Dendritic cell treated with granulocyte-macrophage colony-stimulating factor and Interleukin-4, amounts not matched to agents 40 ng/mL and 50 ng/mL, for 4 days (primary cell): ENCODE measurements at regions not wholly inside any gene's neighbourhood (a gene's known extent, or its start where the extent isn't known, plus 50 kb on each side); places are given as distances from the start of the nearest gene placed in this dataset.

Experiments
- H3K27ac Mint-ChIP-seq: one replicate; pipeline ENCODE4 v1.8.0; 2022; ENCODE audit warnings: mild to moderate bottlenecking, mixed read lengths
- H3K27me3 Mint-ChIP-seq: one replicate; pipeline ENCODE4 v1.8.0; 2022; ENCODE audit warnings: mild to moderate bottlenecking, mixed read lengths
- H3K36me3 Mint-ChIP-seq: one replicate; pipeline ENCODE4 v1.8.0; 2022; ENCODE audit warnings: low read depth, mixed read lengths
- H3K4me1 Mint-ChIP-seq: one replicate; pipeline ENCODE4 v1.8.0; 2022; ENCODE audit warnings: low read depth, mixed read lengths
- H3K4me3 Mint-ChIP-seq: one replicate; pipeline ENCODE4 v1.8.0; 2022; ENCODE audit warnings: mild to moderate bottlenecking, moderate library complexity, mixed read lengths
- H3K9me3 Mint-ChIP-seq: one replicate; pipeline ENCODE4 v1.8.0; 2022; ENCODE audit warnings: mixed read lengths
- intact Hi-C: fragments of 100-400 bp; cut with micrococcal nuclease; formaldehyde crosslinking; loops from one replicate; pipeline ENCODE4 v1.15.0; 2022

- no peak overlapping the region for H3K4me3 Mint-ChIP-seq
- H3K36me3 Mint-ChIP-seq: no peaks in the 10 kb centered on the region
- H3K27me3 Mint-ChIP-seq: no peaks in the 10 kb centered on the region
- intact Hi-C loops: loop anchor here (2.0 kb wide), 1 partner anchor 682 kb away; no protein-coding TSS in a partner anchor
- no peaks in the 10 kb centered on the region for H3K4me1 Mint-ChIP-seq
- H3K9me3 Mint-ChIP-seq: no peaks in the 10 kb centered on the region
- no peak overlapping the region for H3K27ac Mint-ChIP-seq
These were observed 199.5 kb downstream of the NDFIP2 start for GRCh38 chr13:79680485-79680884.

GRCh38 chr13:79679334-79679733 is 198.4 kb downstream of the NDFIP2 start:
- Mint-ChIP-seq H3K27ac (no peak overlapping the region), H3K27me3 (no peaks in the 10 kb centered on the region), H3K4me1 (no peaks in the 10 kb centered on the region), H3K9me3 (no peaks in the 10 kb centered on the region), H3K4me3 (no peak overlapping the region), H3K36me3 (no peaks in the 10 kb centered on the region)
- intact Hi-C loops: loop anchor here (1.0 kb wide), 1 partner anchor 1338 kb away; no protein-coding TSS in a partner anchor

- no peaks in the 10 kb centered on the region for H3K36me3 Mint-ChIP-seq
- no peaks in the 10 kb centered on the region for H3K9me3 Mint-ChIP-seq
- H3K4me3 Mint-ChIP-seq: no peak overlapping the region
- H3K27me3 Mint-ChIP-seq: no peaks in the 10 kb centered on the region
- intact Hi-C loops: no loop called here
- H3K4me1 Mint-ChIP-seq: no peaks in the 10 kb centered on the region
- no peak overlapping the region for H3K27ac Mint-ChIP-seq
These were observed 197.1 kb downstream of the NDFIP2 start for GRCh38 chr13:79678100-79678499.

- Mint-ChIP-seq H3K4me3 (no peak overlapping the region), H3K36me3 (no peaks in the 10 kb centered on the region), H3K27me3 (no peaks in the 10 kb centered on the region), H3K9me3 (no peaks in the 10 kb centered on the region), H3K4me1 (no peaks in the 10 kb centered on the region), H3K27ac (no peak overlapping the region)
- intact Hi-C loops: no loop called here
These were observed 195.1 kb downstream of the NDFIP2 start for GRCh38 chr13:79675931-79676660.

GRCh38 chr13:79674765-79675515 is 194.0 kb downstream of the NDFIP2 start:
- H3K27me3 Mint-ChIP-seq: no peaks in the 10 kb centered on the region
- no peak overlapping the region for H3K27ac Mint-ChIP-seq
- no peaks in the 10 kb centered on the region for H3K9me3 Mint-ChIP-seq
- intact Hi-C loops: no loop called here
- H3K4me3 Mint-ChIP-seq: no peak overlapping the region
- no peaks in the 10 kb centered on the region for H3K36me3 Mint-ChIP-seq
- H3K4me1 Mint-ChIP-seq: no peaks in the 10 kb centered on the region

- H3K4me1 Mint-ChIP-seq: no peaks in the 10 kb centered on the region
- H3K4me3 Mint-ChIP-seq: no peak overlapping the region
- H3K9me3 Mint-ChIP-seq: no peaks in the 10 kb centered on the region
- no peaks in the 10 kb centered on the region for H3K27me3 Mint-ChIP-seq
- H3K36me3 Mint-ChIP-seq: no peaks in the 10 kb centered on the region
- H3K27ac Mint-ChIP-seq: no peak overlapping the region
- intact Hi-C loops: no loop called here
These were observed 193.0 kb downstream of the NDFIP2 start for GRCh38 chr13:79673993-79674377.

GRCh38 chr13:79673310-79673992 is 192.5 kb downstream of the NDFIP2 start:
- no peaks in the 10 kb centered on the region for H3K27me3 Mint-ChIP-seq
- no peak overlapping the region for H3K27ac Mint-ChIP-seq
- H3K36me3 Mint-ChIP-seq: no peaks in the 10 kb centered on the region
- no peaks in the 10 kb centered on the region for H3K4me1 Mint-ChIP-seq
- H3K4me3 Mint-ChIP-seq: no peak overlapping the region
- no peaks in the 10 kb centered on the region for H3K9me3 Mint-ChIP-seq
- intact Hi-C loops: no loop called here

GRCh38 chr13:79671420-79671819 is 190.5 kb downstream of the NDFIP2 start:
- H3K9me3 Mint-ChIP-seq: no peaks in the 10 kb centered on the region
- intact Hi-C loops: no loop called here
- H3K27me3 Mint-ChIP-seq: no peaks in the 10 kb centered on the region
- no peak overlapping the region for H3K27ac Mint-ChIP-seq
- H3K4me1 Mint-ChIP-seq: no peaks in the 10 kb centered on the region
- H3K36me3 Mint-ChIP-seq: no peaks in the 10 kb centered on the region
- H3K4me3 Mint-ChIP-seq: no peak overlapping the region

- Mint-ChIP-seq H3K9me3 (no peaks in the 10 kb centered on the region), H3K36me3 (no peaks in the 10 kb centered on the region), H3K4me1 (no peaks in the 10 kb centered on the region), H3K27ac (no peak overlapping the region), H3K4me3 (no peak overlapping the region), H3K27me3 (no peaks in the 10 kb centered on the region)
- intact Hi-C loops: no loop called here
These were observed 187.3 kb downstream of the NDFIP2 start for GRCh38 chr13:79668201-79668752.

GRCh38 chr13:79667771-79668170 is 186.8 kb downstream of the NDFIP2 start:
- H3K9me3 Mint-ChIP-seq: no peaks in the 10 kb centered on the region
- H3K4me1 Mint-ChIP-seq: no peaks in the 10 kb centered on the region
- H3K4me3 Mint-ChIP-seq: no peak overlapping the region
- H3K36me3 Mint-ChIP-seq: no peaks in the 10 kb centered on the region
- no peaks in the 10 kb centered on the region for H3K27me3 Mint-ChIP-seq
- intact Hi-C loops: no loop called here
- no peak overlapping the region for H3K27ac Mint-ChIP-seq

- no peak overlapping the region for H3K4me3 Mint-ChIP-seq
- intact Hi-C loops: no loop called here
- no peaks in the 10 kb centered on the region for H3K9me3 Mint-ChIP-seq
These were observed 183.2 kb downstream of the NDFIP2 start for GRCh38 chr13:79663977-79664636.

GRCh38 chr13:79663435-79663834 is 182.5 kb downstream of the NDFIP2 start:
- H3K27me3 Mint-ChIP-seq: no peaks in the 10 kb centered on the region
- H3K4me3 Mint-ChIP-seq: no peak overlapping the region
- H3K4me1 Mint-ChIP-seq: no peaks in the 10 kb centered on the region
- no peaks in the 10 kb centered on the region for H3K36me3 Mint-ChIP-seq
- no peaks in the 10 kb centered on the region for H3K9me3 Mint-ChIP-seq
- no peak overlapping the region for H3K27ac Mint-ChIP-seq
- intact Hi-C loops: no loop called here

More at GRCh38 chr13:79663977-79664636, 183.2 kb downstream of the NDFIP2 start:
- H3K4me1 Mint-ChIP-seq: no peaks in the 10 kb centered on the region
- no peak overlapping the region for H3K27ac Mint-ChIP-seq
- H3K36me3 Mint-ChIP-seq: no peaks in the 10 kb centered on the region
- H3K27me3 Mint-ChIP-seq: no peaks in the 10 kb centered on the region

GRCh38 chr13:79662882-79663281 is 181.9 kb downstream of the NDFIP2 start:
- intact Hi-C loops: no loop called here
- no peak overlapping the region for H3K4me3 Mint-ChIP-seq

More at GRCh38 chr13:79662882-79663281, 181.9 kb downstream of the NDFIP2 start:
- H3K36me3 Mint-ChIP-seq: no peaks in the 10 kb centered on the region
- H3K9me3 Mint-ChIP-seq: no peaks in the 10 kb centered on the region
- H3K27me3 Mint-ChIP-seq: no peaks in the 10 kb centered on the region
- H3K4me1 Mint-ChIP-seq: no peaks in the 10 kb centered on the region
- H3K27ac Mint-ChIP-seq: no peak overlapping the region
